ENCODE measurements at regions not wholly inside any gene's neighbourhood (a gene's known extent, or its start where the extent isn't known, plus 50 kb on each side); places are given as distances from the start of the nearest gene placed in this dataset.

DNA sequence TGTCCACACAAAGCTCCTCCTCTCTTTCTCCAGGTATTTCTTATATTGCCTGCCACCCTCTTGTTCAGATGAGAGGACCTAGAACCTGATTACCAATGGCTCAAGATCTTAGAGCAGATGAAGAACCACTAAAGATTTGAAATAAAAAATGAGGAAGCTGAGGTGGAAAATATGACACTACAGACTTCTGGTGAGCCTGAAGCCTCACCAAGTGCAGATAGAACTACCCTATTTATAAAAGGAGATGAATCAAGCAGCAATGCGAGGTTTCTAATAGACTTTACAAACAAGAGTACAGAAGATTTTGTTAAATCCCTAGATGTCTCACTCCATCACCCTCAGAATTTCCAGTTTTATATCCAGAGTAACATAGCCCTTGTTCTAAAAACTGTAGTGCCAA is 345.8 kb downstream of the TBC1D4 start:
- TF ChIP-seq, protein P1, sequence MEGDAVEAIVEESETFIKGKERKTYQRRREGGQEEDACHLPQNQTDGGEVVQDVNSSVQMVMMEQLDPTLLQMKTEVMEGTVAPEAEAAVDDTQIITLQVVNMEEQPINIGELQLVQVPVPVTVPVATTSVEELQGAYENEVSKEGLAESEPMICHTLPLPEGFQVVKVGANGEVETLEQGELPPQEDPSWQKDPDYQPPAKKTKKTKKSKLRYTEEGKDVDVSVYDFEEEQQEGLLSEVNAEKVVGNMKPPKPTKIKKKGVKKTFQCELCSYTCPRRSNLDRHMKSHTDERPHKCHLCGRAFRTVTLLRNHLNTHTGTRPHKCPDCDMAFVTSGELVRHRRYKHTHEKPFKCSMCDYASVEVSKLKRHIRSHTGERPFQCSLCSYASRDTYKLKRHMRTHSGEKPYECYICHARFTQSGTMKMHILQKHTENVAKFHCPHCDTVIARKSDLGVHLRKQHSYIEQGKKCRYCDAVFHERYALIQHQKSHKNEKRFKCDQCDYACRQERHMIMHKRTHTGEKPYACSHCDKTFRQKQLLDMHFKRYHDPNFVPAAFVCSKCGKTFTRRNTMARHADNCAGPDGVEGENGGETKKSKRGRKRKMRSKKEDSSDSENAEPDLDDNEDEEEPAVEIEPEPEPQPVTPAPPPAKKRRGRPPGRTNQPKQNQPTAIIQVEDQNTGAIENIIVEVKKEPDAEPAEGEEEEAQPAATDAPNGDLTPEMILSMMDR (IDR thresholded peaks at IDR 0.05; ENCODE audit: insufficient read depth, low read depth, low read length), result no peak
- no peak overlapping the region for H3K4me3 ChIP-seq (ENCODE audit: low read depth, low read length)
- DNase-seq (ENCODE audit: low read depth), result no peak

DNA sequence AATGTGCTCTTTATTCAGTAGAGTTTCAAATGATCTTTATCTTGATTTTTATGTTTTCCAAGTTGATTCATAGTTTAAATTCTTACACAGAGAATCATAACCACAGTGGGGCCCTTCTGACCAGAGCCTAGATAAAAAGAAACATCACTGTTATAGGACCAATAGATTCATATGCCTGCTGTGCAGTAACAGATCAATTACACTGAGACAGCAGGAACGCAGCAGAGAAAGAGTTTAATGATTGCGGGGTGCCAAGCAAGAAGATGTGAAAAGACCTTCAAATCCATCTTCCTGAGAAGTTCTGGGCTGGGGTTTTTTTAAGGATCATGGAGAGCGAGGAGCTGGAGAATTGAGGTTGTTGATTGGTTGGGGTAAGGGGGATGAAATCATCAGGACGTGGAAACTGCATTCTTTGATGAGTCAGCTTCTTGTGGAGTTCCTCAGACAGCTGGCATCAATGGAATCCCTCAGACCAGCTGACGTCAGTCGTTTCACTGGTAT is 346.6 kb downstream of the TBC1D4 start:
- peak; percentile 75 for DNase-seq (ENCODE audit: low read depth)
- no peak overlapping the region for H3K4me3 ChIP-seq (ENCODE audit: low read depth, low read length)
- TF ChIP-seq, protein P1 (IDR thresholded peaks at IDR 0.05; ENCODE audit: insufficient read depth, low read depth, low read length), result no peak

DNA sequence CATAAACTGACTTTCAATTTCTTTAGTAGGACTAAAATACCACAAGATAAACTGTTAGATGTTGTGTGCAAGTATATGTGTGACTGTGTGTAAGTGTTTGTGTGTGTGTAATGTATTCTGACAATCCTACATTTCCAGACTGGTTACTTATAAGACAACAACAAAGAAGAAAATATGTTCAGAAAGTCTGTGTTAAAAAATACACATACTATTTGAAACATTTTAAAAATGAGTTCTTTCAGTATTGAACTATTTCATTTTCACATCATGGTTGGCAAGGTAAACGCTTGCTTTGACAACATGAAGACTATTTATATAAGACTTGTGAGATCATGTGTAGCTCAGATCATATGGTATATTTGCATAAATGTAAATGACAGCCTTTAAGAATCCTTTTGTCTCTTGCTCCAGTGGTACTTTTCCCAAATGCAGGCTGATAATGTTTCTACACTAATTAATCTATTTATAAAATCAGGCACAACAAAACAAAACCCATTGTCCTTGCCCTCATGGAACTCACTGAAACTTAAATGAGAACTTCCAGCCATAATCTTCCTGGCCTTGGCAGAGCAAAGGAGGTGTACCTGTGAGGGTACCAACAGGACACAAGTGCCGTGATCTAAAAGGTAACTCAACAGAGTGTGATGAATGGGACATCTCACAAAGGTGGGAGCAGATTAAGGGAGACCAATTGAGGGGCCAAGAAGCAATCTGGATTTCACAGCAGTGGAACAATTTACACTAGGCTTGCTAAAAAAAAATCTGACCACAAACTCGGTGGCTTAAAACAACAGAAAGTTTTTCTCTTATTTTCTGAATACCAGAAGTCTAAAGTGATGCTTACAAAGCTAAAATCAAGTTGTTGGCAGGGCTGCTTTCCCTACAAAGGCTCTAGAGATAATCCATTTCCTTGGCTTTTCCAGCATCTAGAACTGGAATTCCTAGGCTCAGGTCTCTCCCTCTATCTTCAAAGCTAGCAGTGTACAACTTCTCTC is 349.0 kb downstream of the TBC1D4 start:
- no peak overlapping the region for H3K4me3 ChIP-seq (ENCODE audit: low read depth, low read length)
- TF ChIP-seq, protein P1 (IDR thresholded peaks at IDR 0.05; ENCODE audit: insufficient read depth, low read depth, low read length), result no peak
- no peak for DNase-seq (ENCODE audit: low read depth)

DNA sequence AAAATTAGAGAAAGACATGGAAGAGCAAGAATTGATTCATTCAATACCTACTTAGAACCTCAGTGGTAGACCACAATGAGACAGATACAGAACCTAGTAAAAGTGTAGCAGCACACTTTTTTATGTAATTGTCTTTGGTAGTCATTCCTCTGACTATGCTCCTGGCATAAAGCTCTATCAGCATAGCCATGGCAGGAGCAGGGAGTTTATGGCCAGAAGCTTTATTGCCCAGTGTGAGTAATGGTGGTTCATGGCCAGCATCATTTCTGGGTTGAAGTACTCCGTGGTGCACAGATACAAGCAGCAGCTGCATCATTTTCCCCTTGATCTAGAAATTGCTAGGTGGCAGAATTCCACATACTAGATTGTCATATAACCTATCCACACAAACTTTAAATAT is 352.6 kb downstream of the TBC1D4 start:
- no peak for DNase-seq (ENCODE audit: low read depth)
- H3K4me3 ChIP-seq (ENCODE audit: low read depth, low read length), result no peak overlapping the region
- TF ChIP-seq, protein P1 (IDR thresholded peaks at IDR 0.05; ENCODE audit: insufficient read depth, low read depth, low read length), result no peak

DNA sequence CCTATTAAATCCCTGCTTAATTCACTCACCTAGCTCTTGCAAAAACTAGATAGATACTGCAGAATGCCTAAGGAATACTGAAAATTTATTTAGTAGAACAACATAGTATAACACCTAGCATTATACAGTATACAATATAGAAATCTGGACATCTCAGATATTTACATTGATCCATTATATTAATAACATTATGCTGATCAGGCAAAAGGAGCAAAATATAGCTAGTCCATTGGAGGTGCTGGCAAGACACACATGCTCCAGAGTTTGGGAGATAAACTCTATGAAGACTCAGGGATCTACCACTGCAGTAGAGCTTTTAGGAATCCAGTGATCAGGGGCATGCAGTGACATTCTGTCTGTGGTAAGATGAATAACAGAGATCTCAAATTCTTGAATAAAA is 357.6 kb downstream of the TBC1D4 start:
- TF ChIP-seq, protein P1 (IDR thresholded peaks at IDR 0.05; ENCODE audit: insufficient read depth, low read depth, low read length), result no peak
- DNase-seq (ENCODE audit: low read depth), result no peak
- no peak overlapping the region for H3K4me3 ChIP-seq (ENCODE audit: low read depth, low read length)

DNA sequence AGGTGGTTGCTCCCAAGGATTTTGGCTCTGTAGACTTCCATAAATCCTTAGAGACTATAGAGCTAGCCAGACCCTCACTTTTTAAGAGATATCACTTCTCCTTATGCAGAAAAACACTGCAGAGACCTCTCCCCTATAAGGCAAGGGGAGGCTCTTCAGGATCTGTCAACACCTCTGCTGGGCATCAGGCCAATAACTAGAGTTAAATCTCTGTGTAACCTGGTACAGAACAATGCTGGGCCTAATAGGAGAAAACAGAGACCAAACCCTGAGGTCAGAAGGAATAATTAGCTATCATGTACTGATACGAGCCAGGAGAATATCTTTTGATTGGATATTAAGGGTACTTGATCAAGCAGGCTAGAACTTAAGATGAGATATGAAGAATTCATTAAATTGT is 358.5 kb downstream of the TBC1D4 start:
- TF ChIP-seq, protein P1 (IDR thresholded peaks at IDR 0.05; ENCODE audit: insufficient read depth, low read depth, low read length), result no peak
- H3K4me3 ChIP-seq (ENCODE audit: low read depth, low read length), result no peak overlapping the region

More for the DNA sequence above, 358.5 kb downstream of the TBC1D4 start:
- no peak for DNase-seq (ENCODE audit: low read depth)

Measured in fibroblast of villous mesenchyme (primary cell).